Mesothelial cell of epicardium (in vitro differentiated cells): ENCODE measurements at regions not wholly inside any gene's neighbourhood (a gene's known extent, or its start where the extent isn't known, plus 50 kb on each side); places are given as distances from the start of the nearest gene placed in this dataset.

Source experiments
- DNase-seq, 2 experiments: peaks; one replicate each; pipeline ENCODE4 v3.0.0; 2021; ENCODE audit warnings: low spot score in 2 of 2; ENCODE audit not compliant: unreplicated experiment in 2 of 2
- H3K27ac Mint-ChIP-seq: 2 replicates; pipeline ENCODE4 v1.8.0; 2021; ENCODE audit warnings: mixed read lengths
- H3K27me3 Mint-ChIP-seq: 2 replicates; pipeline ENCODE4 v1.8.0; 2021; ENCODE audit warnings: low read depth, mixed read lengths
- H3K36me3 Mint-ChIP-seq: 2 replicates; pipeline ENCODE4 v1.8.0; 2021; ENCODE audit warnings: mixed read lengths
- H3K4me1 Mint-ChIP-seq: 2 replicates; pipeline ENCODE4 v1.8.0; 2021; ENCODE audit warnings: mixed read lengths
- H3K4me3 Mint-ChIP-seq: 2 replicates; pipeline ENCODE4 v1.8.0; 2021; ENCODE audit warnings: mild to moderate bottlenecking, moderate library complexity, mixed read lengths
- H3K9me3 Mint-ChIP-seq: 2 replicates; pipeline ENCODE4 v1.8.0; 2021; ENCODE audit warnings: mixed read lengths
- CTCF ChIP-seq: fragments of 200-600 bp; sonication (generic); IDR thresholded peaks from one replicate; pipeline ENCODE4 v1.5.0; 2021; ENCODE audit warnings: antibody characterized with exemption; ENCODE audit not compliant: unreplicated experiment

GRCh38 chr2:133720429-133720828 is 152.2 kb upstream of the NCKAP5 start:
- no peaks in the 10 kb centered on the region for H3K9me3 Mint-ChIP-seq
- no peak overlapping the region for H3K4me3 Mint-ChIP-seq
- H3K27me3 Mint-ChIP-seq: no peaks in the 10 kb centered on the region
- no peaks in the 10 kb centered on the region for H3K36me3 Mint-ChIP-seq
- no peak for DNase-seq
- H3K4me1 Mint-ChIP-seq: no peaks in the 10 kb centered on the region
- no peak overlapping the region for H3K27ac Mint-ChIP-seq
- TF ChIP-seq CTCF: no peak

GRCh38 chr2:133721118-133721517 is 152.9 kb upstream of the NCKAP5 start:
- no peaks in the 10 kb centered on the region for H3K4me1 Mint-ChIP-seq
- H3K4me3 Mint-ChIP-seq: no peak overlapping the region
- H3K27ac Mint-ChIP-seq: no peak overlapping the region
- no peaks in the 10 kb centered on the region for H3K9me3 Mint-ChIP-seq
- no peak for DNase-seq
- no peaks in the 10 kb centered on the region for H3K27me3 Mint-ChIP-seq
- H3K36me3 Mint-ChIP-seq: no peaks in the 10 kb centered on the region
- no peak for TF ChIP-seq CTCF

GRCh38 chr2:133723133-133723532 is 154.9 kb upstream of the NCKAP5 start:
- no peaks in the 10 kb centered on the region for H3K36me3 Mint-ChIP-seq
- no peak for TF ChIP-seq CTCF
- H3K27me3 Mint-ChIP-seq: no peaks in the 10 kb centered on the region
- H3K9me3 Mint-ChIP-seq: no peaks in the 10 kb centered on the region
- no peak for DNase-seq
- no peak overlapping the region for H3K4me3 Mint-ChIP-seq
- H3K27ac Mint-ChIP-seq: no peak overlapping the region
- no peaks in the 10 kb centered on the region for H3K4me1 Mint-ChIP-seq

GRCh38 chr2:133726973-133727372 is 158.7 kb upstream of the NCKAP5 start:
- H3K4me1 Mint-ChIP-seq: no peaks in the 10 kb centered on the region
- no peak for DNase-seq
- no peaks in the 10 kb centered on the region for H3K9me3 Mint-ChIP-seq
- H3K36me3 Mint-ChIP-seq: no peaks in the 10 kb centered on the region
- no peaks in the 10 kb centered on the region for H3K27me3 Mint-ChIP-seq
- no peak for TF ChIP-seq CTCF
- H3K4me3 Mint-ChIP-seq: no peak overlapping the region
- H3K27ac Mint-ChIP-seq: no peak overlapping the region

- H3K27me3 Mint-ChIP-seq: peaks cover 5% of the 10 kb centered on the region
- TF ChIP-seq CTCF: no peak
- no peaks in the 10 kb centered on the region for H3K4me1 Mint-ChIP-seq
- no peak overlapping the region for H3K27ac Mint-ChIP-seq
- no peak for DNase-seq
- no peaks in the 10 kb centered on the region for H3K36me3 Mint-ChIP-seq
- no peak overlapping the region for H3K4me3 Mint-ChIP-seq
- H3K9me3 Mint-ChIP-seq: no peaks in the 10 kb centered on the region
Observed at GRCh38 chr2:133732059-133732458, 163.8 kb upstream of the NCKAP5 start.
